HCT116 (cell line): ENCODE measurements at regions not wholly inside any gene's neighbourhood (a gene's known extent, or its start where the extent isn't known, plus 50 kb on each side); places are given as distances from the start of the nearest gene placed in this dataset.

Experiments used
- EZH2 ChIP-seq: fragments of 200-600 bp; sonication (generic); IDR thresholded peaks from 2 replicates; pipeline ENCODE4 v1.6.1; 2017; ENCODE audit warnings: antibody characterized with exemption, mixed run types
- FOSL1 ChIP-seq: IDR thresholded peaks from 2 replicates; pipeline ENCODE4 v1.6.1; 2012; ENCODE audit warnings: low read depth
- POLR2A ChIP-seq: IDR thresholded peaks from 2 replicates; pipeline ENCODE4 v1.7.0; 2011; ENCODE audit warnings: borderline replicate concordance; ENCODE audit not compliant: insufficient read depth, insufficient read length; ENCODE audit errors: extremely low read depth
- POLR2AphosphoS5 ChIP-seq: IDR thresholded peaks from 2 replicates; pipeline ENCODE4 v1.6.1; 2011; ENCODE audit warnings: mild to moderate bottlenecking, low read depth, low read length, moderate library complexity
- YY1 ChIP-seq: IDR thresholded peaks from 2 replicates; pipeline ENCODE4 v1.6.1; 2011; ENCODE audit warnings: low read length, low read depth, moderate library complexity, mild to moderate bottlenecking; ENCODE audit not compliant: insufficient replicate concordance; ENCODE audit errors: extremely low read depth
- TF ChIP-seq, protein P1 (sequence below): IDR thresholded peaks from 2 replicates; pipeline ENCODE4 v1.6.1; 2012; ENCODE audit warnings: low read depth

DNA sequence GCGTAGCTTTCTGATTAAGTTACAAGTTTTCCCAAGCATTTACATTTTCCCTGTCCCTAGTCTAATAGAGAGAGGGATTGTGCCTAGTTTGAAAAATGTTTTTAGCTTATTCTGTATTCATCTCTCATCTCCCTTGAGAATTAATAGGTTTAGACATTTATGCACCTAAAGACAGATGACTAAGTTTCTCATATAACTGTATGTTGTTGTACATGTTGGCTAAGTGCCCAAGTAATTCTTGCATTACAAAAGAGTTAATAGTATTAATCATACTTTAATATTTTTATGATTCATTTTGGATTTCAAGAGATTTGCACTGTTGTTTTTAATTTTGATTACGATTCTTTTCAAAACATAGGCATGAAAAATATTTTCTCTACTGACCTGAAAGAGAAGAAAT lies 109.0 kb upstream of the TBL1XR1 start:
- TF ChIP-seq FOSL1 (no peak), POLR2A (no peak), EZH2 (no peak), POLR2AphosphoS5 (no peak), YY1 (no peak)
- TF ChIP-seq, protein P1, sequence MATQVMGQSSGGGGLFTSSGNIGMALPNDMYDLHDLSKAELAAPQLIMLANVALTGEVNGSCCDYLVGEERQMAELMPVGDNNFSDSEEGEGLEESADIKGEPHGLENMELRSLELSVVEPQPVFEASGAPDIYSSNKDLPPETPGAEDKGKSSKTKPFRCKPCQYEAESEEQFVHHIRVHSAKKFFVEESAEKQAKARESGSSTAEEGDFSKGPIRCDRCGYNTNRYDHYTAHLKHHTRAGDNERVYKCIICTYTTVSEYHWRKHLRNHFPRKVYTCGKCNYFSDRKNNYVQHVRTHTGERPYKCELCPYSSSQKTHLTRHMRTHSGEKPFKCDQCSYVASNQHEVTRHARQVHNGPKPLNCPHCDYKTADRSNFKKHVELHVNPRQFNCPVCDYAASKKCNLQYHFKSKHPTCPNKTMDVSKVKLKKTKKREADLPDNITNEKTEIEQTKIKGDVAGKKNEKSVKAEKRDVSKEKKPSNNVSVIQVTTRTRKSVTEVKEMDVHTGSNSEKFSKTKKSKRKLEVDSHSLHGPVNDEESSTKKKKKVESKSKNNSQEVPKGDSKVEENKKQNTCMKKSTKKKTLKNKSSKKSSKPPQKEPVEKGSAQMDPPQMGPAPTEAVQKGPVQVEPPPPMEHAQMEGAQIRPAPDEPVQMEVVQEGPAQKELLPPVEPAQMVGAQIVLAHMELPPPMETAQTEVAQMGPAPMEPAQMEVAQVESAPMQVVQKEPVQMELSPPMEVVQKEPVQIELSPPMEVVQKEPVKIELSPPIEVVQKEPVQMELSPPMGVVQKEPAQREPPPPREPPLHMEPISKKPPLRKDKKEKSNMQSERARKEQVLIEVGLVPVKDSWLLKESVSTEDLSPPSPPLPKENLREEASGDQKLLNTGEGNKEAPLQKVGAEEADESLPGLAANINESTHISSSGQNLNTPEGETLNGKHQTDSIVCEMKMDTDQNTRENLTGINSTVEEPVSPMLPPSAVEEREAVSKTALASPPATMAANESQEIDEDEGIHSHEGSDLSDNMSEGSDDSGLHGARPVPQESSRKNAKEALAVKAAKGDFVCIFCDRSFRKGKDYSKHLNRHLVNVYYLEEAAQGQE: no peak
